ENCODE measurements at regions not wholly inside any gene's neighbourhood (a gene's known extent, or its start where the extent isn't known, plus 50 kb on each side); places are given as distances from the start of the nearest gene placed in this dataset.
"Not testable (repeated sequence)": the region's sequence is repeated elsewhere in the genome, so short reads cannot be mapped to it uniquely, and the experiment has no call there.

GRCh38 chr14:24700511-24700910 lies 66.5 kb upstream of the GZMB start:
- Histone ChIP-seq H3K4me3 (ENCODE audit: low read depth, low read length) (no peak overlapping the region), H3K27ac (ENCODE audit: extremely low read depth, low read depth, low read length) (no peak overlapping the region), H3K9me3 (ENCODE audit: control insufficient read depth, insufficient read depth, low read depth, low read length) (no peaks in the 10 kb centered on the region), H3K4me1 (ENCODE audit: control insufficient read depth, insufficient read depth, low read length) (no peaks in the 10 kb centered on the region), H3K36me3 (ENCODE audit: control insufficient read depth in 2 of 2, insufficient read depth in 1 of 2, low read length in 2 of 2) (no peaks in the 10 kb centered on the region)
- TF ChIP-seq ZNF621 (tag by site-specific recombination; IDR thresholded peaks at IDR 0.05): no peak
- no peak for TF ChIP-seq ZNF133 (tag by site-specific recombination; IDR thresholded peaks at IDR 0.05)
- TF ChIP-seq OVOL3 (tag by site-specific recombination; IDR thresholded peaks at IDR 0.05): no peak
- no peak for TF ChIP-seq ZBTB20 (tag by site-specific recombination; IDR thresholded peaks at IDR 0.05)
- no peak for TF ChIP-seq ZNF777 (tag by site-specific recombination; IDR thresholded peaks at IDR 0.05; ENCODE audit: borderline replicate concordance)
- TF ChIP-seq ZBTB17 (tag by site-specific recombination; IDR thresholded peaks at IDR 0.05): no peak
- no peak for TF ChIP-seq ZSCAN18 (tag by site-specific recombination; IDR thresholded peaks at IDR 0.05)
- no peak for TF ChIP-seq ZNF629 (tag by site-specific recombination; IDR thresholded peaks at IDR 0.05)
- CTCF ChIA-PET: interaction anchor here (1.1 to 2.9 kb wide), 2 partner anchors 10 to 11 kb away, joined by 3 to 12 read pairs; no protein-coding TSS in a partner anchor
- POLR2A ChIA-PET: no interaction called here

DNA sequence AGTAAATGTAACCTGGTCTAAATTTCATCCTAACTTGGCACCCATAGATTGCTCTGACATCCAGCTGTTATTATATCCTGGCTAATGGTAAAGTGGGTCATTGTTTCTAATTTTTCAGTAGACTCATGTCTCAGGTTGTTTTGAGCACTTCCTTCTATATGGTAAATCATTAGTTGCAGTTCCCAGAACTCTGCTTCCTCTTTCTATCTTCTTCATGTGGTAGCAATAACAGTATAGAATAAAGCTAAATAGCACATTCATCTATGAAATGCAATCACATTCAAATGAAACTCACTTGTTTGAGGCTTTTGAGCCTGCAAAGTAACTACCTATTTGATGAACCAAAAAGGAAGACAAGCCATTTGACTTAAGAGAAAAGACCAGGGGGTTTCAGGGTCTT lies 65.1 kb upstream of the GZMB start:
- Histone ChIP-seq H3K9me3 (ENCODE audit: control insufficient read depth, insufficient read depth, low read depth, low read length) (no peaks in the 10 kb centered on the region), H3K27ac (ENCODE audit: extremely low read depth, low read depth, low read length) (no peak overlapping the region), H3K4me3 (ENCODE audit: low read depth, low read length) (no peak overlapping the region), H3K36me3 (ENCODE audit: control insufficient read depth in 2 of 2, insufficient read depth in 1 of 2, low read length in 2 of 2) (no peaks in the 10 kb centered on the region), H3K4me1 (ENCODE audit: control insufficient read depth, insufficient read depth, low read length) (no peaks in the 10 kb centered on the region)
- ChIA-PET POLR2A (no interaction called here), CTCF (interaction anchor here (0.9 to 2.9 kb wide), 3 partner anchors 9 to 433 kb away, joined by 3 to 12 read pairs (median 3); no protein-coding TSS in a partner anchor)
- no peak for TF ChIP-seq ZNF558 (tag by site-specific recombination; IDR thresholded peaks at IDR 0.05)
- TF ChIP-seq ZNF155 (tag by site-specific recombination; IDR thresholded peaks at IDR 0.05): no peak
- no peak for TF ChIP-seq ZIC2 (tag by site-specific recombination; IDR thresholded peaks at IDR 0.05)
- TF ChIP-seq ZNF791 (tag by site-specific recombination; IDR thresholded peaks at IDR 0.05): no peak
- no peak for TF ChIP-seq ZNF518A (tag by site-specific recombination; conservative IDR thresholded peaks at IDR 0.05; ENCODE audit: low read depth)
- no peak for TF ChIP-seq ZNF48 (tag by site-specific recombination; IDR thresholded peaks at IDR 0.05)
- no peak for TF ChIP-seq ZNF600 (tag by site-specific recombination; IDR thresholded peaks at IDR 0.05)

GRCh38 chr14:24696280-24696920 lies 62.4 kb upstream of the GZMB start:
- H3K27ac ChIP-seq (ENCODE audit: extremely low read depth, low read depth, low read length); CTCF ChIA-PET; H3K9me3 ChIP-seq (ENCODE audit: control insufficient read depth, insufficient read depth, low read depth, low read length); H3K4me3 ChIP-seq (ENCODE audit: low read depth, low read length); H3K4me1 ChIP-seq (ENCODE audit: control insufficient read depth, insufficient read depth, low read length); POLR2A ChIA-PET; H3K36me3 ChIP-seq (ENCODE audit: control insufficient read depth in 2 of 2, insufficient read depth in 1 of 2, low read length in 2 of 2): not testable (repeated sequence)

All from HEK293 (cell line).